GM12865 (cell line): ENCODE measurements at regions not wholly inside any gene's neighbourhood (a gene's known extent, or its start where the extent isn't known, plus 50 kb on each side); places are given as distances from the start of the nearest gene placed in this dataset.
"Not testable (repeated sequence)": the region's sequence is repeated elsewhere in the genome, so short reads cannot be mapped to it uniquely, and the experiment has no call there.

Source experiments
- DNase-seq: peaks from one replicate; pipeline ENCODE4 v3.0.0; 2010; ENCODE audit warnings: low read depth
- H3K4me3 ChIP-seq: 2 replicates; pipeline ENCODE4 v1.5.1; 2011; ENCODE audit warnings: mild to moderate bottlenecking, low read depth, low read length, control low read depth
- CTCF ChIP-seq: IDR thresholded peaks from 2 replicates; pipeline ENCODE4 v1.5.1; 2011; ENCODE audit warnings: low read length, control low read depth, low read depth, inconsistent platforms; ENCODE audit not compliant: insufficient read depth; ENCODE audit errors: missing control alignments

DNA sequence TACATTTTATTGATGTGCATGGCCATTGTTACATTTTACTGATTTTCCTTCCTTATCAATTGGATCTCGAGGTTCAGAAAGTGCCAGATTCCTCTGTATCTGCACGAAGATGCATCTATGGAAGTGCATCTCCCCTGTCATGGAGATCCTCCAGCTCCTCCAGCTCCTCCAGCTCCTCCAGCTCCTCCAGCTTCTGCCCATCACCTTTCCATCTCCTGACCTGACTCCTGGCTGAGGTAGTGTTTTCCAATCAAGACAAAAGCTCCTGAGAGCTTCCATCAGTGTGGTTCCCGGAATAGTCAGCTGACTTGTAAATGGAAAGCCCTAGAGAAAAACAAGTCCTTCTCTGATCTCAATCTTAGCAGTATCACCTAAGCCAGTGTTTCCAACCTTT is 90.8 kb upstream of the KLF6 start:
- DNase-seq = no peak
- peak overlapping the region; percentile 15 for H3K4me3 ChIP-seq
- TF ChIP-seq CTCF = no peak

DNA sequence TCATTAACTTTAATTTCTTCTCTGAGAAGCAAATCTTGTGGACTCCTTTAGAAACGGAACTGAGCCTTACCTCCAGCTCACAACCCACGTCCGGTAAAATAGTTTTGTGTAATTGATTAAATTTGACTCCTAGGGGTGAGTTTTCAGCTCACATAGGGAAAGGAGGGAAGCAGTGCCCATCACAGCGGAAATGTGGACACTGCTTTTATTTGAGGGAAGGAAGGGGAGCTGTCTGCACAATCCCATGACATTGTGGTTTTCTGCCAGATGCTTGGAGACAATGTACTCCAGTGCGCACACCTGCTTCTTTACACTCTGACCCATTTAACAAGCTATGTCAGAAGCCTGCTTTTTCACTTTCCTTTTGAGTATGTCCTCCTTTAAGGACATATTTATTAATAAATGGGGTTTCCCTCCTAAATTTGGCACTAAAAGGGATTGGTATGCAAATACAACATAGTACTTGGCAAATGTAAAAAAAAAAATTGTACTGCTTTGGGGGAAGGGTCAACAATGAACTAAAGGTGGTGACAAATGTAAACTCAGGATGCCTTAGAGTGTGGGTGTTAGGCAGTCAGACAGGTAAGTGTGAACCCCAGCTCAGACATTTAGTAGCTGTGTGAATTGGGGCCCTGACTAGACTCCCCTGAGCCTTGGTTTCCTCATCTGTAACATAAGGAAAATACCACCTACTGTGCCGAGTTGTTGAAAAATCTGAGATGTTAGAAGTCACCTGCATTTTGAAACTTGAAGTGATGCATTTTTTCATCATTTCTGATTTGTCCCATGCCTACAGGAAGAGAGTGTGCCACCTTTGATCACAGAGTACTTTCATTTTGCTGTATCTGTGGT is 90.2 kb upstream of the KLF6 start:
- H3K4me3 ChIP-seq = peak overlapping the region; percentile 15
- TF ChIP-seq CTCF = no peak
- peak; percentile 89 for DNase-seq

DNA sequence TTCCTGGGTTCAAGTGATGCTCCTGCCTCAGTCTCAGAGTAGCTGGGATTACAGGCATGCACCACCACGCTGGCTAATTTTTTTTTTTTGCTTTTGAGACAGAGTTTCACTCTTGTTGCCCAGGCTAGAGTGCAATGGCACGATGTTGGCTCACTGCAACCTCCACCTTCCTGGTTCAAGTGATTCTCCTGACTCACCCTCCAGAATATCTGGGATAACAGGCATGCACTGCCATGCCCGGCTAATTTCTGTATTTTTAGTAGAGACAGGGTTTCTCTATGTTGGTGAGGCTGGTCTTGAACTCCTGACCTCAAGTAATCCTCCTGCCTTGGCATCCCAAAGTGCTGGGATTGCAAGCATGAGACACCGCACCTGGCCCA is 89.6 kb upstream of the KLF6 start:
- DNase-seq = not testable (repeated sequence)
- peak overlapping the region; percentile 9; the same call in 1 of the 2 replicates for H3K4me3 ChIP-seq

DNA sequence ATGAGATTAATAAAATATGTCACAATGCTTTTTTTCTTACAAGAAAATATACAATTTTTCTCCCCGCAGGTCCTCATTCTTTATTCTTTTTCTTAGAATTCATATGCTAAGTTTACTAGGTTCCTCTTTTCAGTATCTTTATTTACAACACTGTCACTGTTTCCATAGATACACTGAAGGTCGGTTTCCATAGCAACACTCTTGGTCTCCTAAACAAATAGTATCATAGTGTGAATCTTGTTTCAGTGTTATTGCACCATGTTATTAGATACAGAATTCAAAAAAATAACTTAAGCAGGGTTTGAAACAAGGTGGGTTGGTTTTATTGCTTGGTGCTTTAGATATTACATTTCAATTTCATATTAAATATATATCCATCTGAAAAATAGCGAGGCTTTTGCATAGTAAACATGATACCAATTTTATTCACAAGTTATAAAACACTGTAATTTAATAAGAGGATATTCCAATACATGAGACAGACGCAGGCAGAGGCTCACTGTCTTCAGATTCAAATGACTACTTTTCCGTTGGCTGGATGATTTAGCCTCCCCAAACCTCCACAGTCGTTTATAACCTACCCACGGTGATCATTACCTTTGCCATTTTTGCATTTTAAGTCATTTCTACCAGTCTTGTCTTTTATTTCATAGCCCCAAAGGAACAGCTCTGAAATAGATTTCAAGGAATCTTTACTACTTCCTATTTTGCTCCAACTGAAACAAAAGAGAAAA is 88.9 kb upstream of the KLF6 start:
- peak; percentile 94 for DNase-seq
- H3K4me3 ChIP-seq = no peak overlapping the region
- TF ChIP-seq CTCF = no peak

DNA sequence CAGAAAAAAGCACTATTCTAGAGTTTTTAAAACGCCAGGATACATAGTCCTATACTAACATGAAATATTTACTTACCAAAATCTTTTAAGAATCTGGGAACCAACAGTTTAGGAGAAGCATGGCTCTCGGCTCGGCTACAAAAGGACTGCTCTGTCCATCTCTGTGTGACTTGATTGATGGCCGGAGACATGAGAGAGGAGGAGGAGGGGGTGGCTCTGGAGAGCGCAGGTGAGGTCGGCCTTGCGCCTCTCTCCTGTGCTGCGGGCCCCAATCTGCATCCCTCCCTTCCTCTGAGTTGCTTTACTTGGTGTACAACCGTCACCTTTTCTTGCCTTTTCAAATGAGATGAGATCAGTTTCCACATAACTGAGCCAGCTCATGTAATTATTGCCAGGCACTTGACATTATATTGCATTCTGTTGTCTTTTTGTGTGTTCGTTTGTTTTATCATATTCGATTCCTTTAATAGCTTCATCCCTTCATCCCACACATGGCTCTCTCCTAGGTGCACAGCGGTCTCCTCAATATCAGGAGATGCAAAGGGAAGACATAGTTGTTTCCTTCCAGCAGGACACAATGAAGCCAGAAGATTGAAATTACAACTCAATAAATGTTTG is 87.8 kb upstream of the KLF6 start:
- TF ChIP-seq CTCF = no peak
- no peak for DNase-seq
- no peak overlapping the region for H3K4me3 ChIP-seq

DNA sequence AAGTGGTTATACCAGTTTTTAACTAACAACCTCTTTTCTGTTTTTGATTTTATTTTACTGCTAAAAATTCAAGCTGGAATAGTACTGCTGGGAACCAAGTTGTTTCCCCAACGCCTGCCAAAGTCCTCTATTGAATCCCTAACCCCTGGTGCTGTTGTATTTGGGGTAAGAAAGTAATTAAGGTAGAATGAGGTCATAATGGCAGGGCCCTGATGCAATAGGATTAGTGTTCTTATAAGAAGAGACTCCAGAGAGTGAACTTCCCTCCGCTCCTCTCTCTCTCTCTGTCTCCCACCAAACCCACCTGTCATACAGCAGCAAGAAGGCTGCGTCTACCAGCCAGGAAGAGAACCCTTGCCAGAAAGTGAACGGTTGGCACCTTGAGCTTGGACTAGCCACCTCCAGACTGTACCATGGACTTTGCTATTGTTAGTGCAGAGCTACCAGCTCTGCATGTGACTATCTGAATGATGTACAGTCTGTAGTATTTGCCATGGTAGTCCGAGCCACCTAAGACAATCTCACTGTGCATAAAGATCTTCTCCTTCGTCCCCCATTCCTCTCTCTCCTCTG is 86.5 kb upstream of the KLF6 start:
- TF ChIP-seq CTCF = no peak
- no peak overlapping the region for H3K4me3 ChIP-seq
- DNase-seq = no peak

GRCh38 chr10:3869036-3869435 is 84.0 kb upstream of the KLF6 start:
- H3K4me3 ChIP-seq = no peak overlapping the region
- no peak for TF ChIP-seq CTCF
- peak; percentile 38 for DNase-seq
